ENCODE measurements at regions not wholly inside any gene's neighbourhood (a gene's known extent, or its start where the extent isn't known, plus 50 kb on each side); places are given as distances from the start of the nearest gene placed in this dataset.

DNA sequence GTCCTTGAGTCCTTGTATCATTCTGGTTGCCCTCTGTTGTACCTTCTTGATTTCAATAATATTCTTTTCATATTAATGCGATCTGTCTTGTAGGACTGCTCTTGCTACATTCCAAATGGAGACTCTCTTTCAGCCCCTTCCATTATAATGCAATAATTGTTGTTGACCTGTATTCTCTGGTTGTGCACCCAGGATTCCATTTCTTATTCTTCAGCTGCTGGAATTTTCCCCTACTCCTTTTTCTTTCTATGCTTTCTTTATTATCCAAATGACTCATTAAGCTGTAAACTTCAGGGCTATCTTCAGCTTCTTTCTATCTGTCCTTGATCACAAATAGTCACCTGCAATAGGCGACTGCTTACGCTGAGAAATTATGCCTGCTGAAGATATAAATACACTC, 321.5 kb downstream of the SATB1 start:
- no peaks in the 10 kb centered on the region for H3K4me1 ChIP-seq
- no peak overlapping the region for H3K4me3 ChIP-seq (ENCODE audit: low read depth, low read length)
- TF ChIP-seq, protein P1, sequence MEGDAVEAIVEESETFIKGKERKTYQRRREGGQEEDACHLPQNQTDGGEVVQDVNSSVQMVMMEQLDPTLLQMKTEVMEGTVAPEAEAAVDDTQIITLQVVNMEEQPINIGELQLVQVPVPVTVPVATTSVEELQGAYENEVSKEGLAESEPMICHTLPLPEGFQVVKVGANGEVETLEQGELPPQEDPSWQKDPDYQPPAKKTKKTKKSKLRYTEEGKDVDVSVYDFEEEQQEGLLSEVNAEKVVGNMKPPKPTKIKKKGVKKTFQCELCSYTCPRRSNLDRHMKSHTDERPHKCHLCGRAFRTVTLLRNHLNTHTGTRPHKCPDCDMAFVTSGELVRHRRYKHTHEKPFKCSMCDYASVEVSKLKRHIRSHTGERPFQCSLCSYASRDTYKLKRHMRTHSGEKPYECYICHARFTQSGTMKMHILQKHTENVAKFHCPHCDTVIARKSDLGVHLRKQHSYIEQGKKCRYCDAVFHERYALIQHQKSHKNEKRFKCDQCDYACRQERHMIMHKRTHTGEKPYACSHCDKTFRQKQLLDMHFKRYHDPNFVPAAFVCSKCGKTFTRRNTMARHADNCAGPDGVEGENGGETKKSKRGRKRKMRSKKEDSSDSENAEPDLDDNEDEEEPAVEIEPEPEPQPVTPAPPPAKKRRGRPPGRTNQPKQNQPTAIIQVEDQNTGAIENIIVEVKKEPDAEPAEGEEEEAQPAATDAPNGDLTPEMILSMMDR (IDR thresholded peaks at IDR 0.05; ENCODE audit: low read depth, low read length): no peak
- H3K36me3 ChIP-seq: no peaks in the 10 kb centered on the region
- H3K9me3 ChIP-seq: no peaks in the 10 kb centered on the region
- DNase-seq: no peak
- no peaks in the 10 kb centered on the region for H3K27me3 ChIP-seq

DNA sequence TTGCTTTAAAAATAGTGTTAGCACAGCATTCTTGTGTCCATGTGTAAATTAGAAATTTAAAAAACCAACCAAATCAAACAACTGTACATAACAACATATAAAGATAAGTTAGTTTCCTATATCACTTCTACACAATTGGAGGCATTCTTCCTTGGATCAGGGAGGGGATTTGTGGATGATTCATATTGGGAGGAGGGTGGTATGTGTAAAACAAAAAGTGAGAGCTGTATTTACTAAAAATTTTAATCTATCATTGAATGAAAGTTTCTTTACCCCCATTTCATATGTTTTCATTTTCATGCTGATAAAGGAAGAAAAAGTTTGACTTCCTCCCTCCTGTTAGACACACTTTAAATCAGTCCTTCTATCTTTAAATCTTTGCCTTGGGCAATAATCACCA, 325.0 kb downstream of the SATB1 start:
- Histone ChIP-seq H3K27me3 (no peaks in the 10 kb centered on the region), H3K4me1 (no peaks in the 10 kb centered on the region), H3K9me3 (no peaks in the 10 kb centered on the region), H3K36me3 (no peaks in the 10 kb centered on the region), H3K4me3 (ENCODE audit: low read depth, low read length) (no peak overlapping the region)
- DNase-seq: no peak
- TF ChIP-seq, protein P1 (IDR thresholded peaks at IDR 0.05; ENCODE audit: low read depth, low read length): no peak

DNA sequence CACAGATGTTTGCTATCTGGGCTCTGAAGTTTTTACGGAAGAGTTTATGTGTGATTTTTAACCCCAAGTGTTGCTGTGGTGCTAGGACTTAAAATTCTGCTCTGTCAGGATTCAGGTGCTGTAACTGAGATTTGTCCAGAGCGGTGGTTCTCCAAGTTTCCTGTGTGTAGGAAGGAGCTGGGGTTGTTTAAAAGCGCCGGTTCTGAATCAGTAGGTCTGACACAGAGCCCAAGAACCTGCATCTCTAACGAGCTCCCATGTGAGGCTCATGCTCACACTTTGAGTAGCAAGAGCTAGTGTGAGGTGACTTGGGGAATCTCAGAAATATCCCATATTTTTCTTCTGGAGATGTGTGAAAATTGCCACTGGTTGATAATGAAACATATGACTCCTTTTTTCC, 325.5 kb downstream of the SATB1 start:
- Histone ChIP-seq H3K4me1 (no peaks in the 10 kb centered on the region), H3K9me3 (no peaks in the 10 kb centered on the region)
- TF ChIP-seq, protein P1 (IDR thresholded peaks at IDR 0.05; ENCODE audit: low read depth, low read length): no peak

DNA sequence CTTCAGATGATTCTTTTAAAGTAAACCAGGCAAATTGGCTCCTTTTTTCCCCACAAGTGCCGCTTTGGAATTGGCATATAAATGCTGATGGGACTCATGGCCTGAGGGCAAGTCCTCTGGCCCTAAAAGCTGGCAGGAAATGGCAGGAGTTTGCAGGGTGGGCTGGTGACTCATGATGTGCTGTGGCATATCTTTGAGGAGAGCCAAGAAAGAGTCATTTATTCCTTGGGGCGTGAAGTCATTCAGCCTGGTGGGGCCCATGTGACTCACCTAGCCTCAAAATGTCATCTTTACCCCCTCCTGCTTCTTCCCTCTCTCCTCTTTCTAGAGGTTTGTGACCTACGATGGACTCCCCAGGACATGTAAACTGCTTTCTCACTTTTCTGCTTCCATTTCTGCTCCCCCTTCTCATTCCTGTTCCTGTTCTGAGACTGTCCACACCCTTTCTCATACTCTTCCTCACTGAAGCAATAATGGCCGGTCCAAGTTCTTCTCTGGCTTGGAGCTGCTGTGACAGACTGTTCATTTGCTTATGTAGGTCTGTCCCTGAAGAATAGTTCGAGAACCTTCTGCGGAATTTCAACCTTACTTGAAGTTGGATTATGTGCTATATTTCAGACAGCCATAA, 326.1 kb downstream of the SATB1 start:
- peak; percentile 30 for DNase-seq
- Histone ChIP-seq H3K9me3 (no peaks in the 10 kb centered on the region), H3K4me1 (no peaks in the 10 kb centered on the region), H3K4me3 (ENCODE audit: low read depth, low read length) (no peak overlapping the region), H3K36me3 (no peaks in the 10 kb centered on the region), H3K27me3 (no peaks in the 10 kb centered on the region)
- TF ChIP-seq, protein P1 (IDR thresholded peaks at IDR 0.05; ENCODE audit: low read depth, low read length): no peak

More for the DNA sequence above, 325.5 kb downstream of the SATB1 start:
- Histone ChIP-seq H3K27me3 (no peaks in the 10 kb centered on the region), H3K4me3 (ENCODE audit: low read depth, low read length) (no peak overlapping the region), H3K36me3 (no peaks in the 10 kb centered on the region)
- DNase-seq: no peak

DNA sequence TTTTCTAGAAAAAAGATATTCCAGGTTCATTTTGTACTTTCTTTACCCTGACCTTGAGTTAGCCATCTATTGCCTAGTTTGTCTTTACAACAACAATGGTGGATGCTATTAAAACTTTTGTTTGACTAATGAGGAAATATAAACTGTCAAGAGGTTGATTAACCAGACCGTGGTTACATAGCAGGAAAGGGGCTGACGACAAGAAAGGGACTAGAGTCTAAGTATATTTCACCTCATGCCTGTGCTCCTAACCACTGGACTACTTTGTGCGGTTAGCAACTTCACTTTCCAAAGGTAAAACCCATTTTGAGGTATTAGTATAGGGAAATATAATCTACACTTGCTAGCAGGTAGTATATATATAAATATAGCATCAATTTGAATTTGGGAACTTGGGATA, 327.1 kb downstream of the SATB1 start:
- no peak for DNase-seq
- Histone ChIP-seq H3K27me3 (no peaks in the 10 kb centered on the region), H3K36me3 (no peaks in the 10 kb centered on the region), H3K4me3 (ENCODE audit: low read depth, low read length) (no peak overlapping the region), H3K4me1 (no peaks in the 10 kb centered on the region), H3K9me3 (no peaks in the 10 kb centered on the region)
- TF ChIP-seq, protein P1 (IDR thresholded peaks at IDR 0.05; ENCODE audit: low read depth, low read length): no peak

DNA sequence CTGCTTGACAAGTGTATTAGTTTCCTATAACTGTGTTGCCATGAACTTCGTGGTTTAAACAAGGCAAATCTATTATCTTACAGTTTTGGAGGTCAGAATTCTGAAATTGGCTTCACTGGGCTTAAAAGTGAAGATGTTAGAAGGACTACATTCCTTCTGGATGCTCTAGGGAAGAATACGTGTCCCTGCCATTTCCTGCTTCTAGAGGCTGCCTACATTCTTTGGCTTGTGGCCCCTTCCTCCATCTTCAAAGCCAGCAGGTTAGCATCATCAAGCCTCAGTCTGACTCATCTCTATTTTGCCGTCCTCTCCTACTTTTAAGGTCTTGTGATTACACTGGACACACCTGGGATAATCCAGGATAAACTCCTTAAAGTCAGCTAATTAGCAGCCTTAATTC, 327.7 kb downstream of the SATB1 start:
- H3K4me1 ChIP-seq: no peaks in the 10 kb centered on the region
- no peaks in the 10 kb centered on the region for H3K9me3 ChIP-seq
- TF ChIP-seq, protein P1 (IDR thresholded peaks at IDR 0.05; ENCODE audit: low read depth, low read length): no peak
- no peaks in the 10 kb centered on the region for H3K36me3 ChIP-seq
- H3K27me3 ChIP-seq: no peaks in the 10 kb centered on the region
- H3K4me3 ChIP-seq (ENCODE audit: low read depth, low read length): no peak overlapping the region
- DNase-seq: no peak
